ENCODE measurements at regions not wholly inside any gene's neighbourhood (a gene's known extent, or its start where the extent isn't known, plus 50 kb on each side); places are given as distances from the start of the nearest gene placed in this dataset.

GRCh38 chr10:62652564-62652963, 152.0 kb upstream of the ADO start:
- Histone ChIP-seq H3K4me1 (ENCODE audit: insufficient read depth, low read length, severe bottlenecking) (peaks cover 18% of the 10 kb centered on the region), H3K79me2 (ENCODE audit: insufficient read depth, low read length) (no peaks in the 10 kb centered on the region), H2AFZ (ENCODE audit: low read length) (no peak overlapping the region), H3K4me2 (ENCODE audit: low read length) (no peak overlapping the region), H3F3A (ENCODE audit: insufficient read depth, low read length) (no peaks in the 10 kb centered on the region), H3K36me3 (ENCODE audit: insufficient read depth, low read length) (no peaks in the 10 kb centered on the region), H3K9me2 (ENCODE audit: low read depth, low read length) (no peaks in the 10 kb centered on the region), H3K4me3 (ENCODE audit: low read depth, low read length, poor library complexity, severe bottlenecking) (no peak overlapping the region), H3K9ac (ENCODE audit: low read length) (no peak overlapping the region), H3K9me3 (ENCODE audit: low read length) (peaks cover 12% of the 10 kb centered on the region), H3K27me3 (ENCODE audit: insufficient read depth, low read length) (no peaks in the 10 kb centered on the region), H3K27ac (ENCODE audit: low read depth, low read length, poor library complexity, severe bottlenecking) (peak overlapping the region; percentile 79), H4K20me1 (ENCODE audit: insufficient read depth, low read length) (no peaks in the 10 kb centered on the region)
- no peak for TF ChIP-seq CTCF (IDR thresholded peaks at IDR 0.05; ENCODE audit: low read length)
- no peak for TF ChIP-seq EZH2 (IDR thresholded peaks at IDR 0.05; ENCODE audit: borderline replicate concordance, low read length)

GRCh38 chr10:62653254-62653653, 151.3 kb upstream of the ADO start:
- peak overlapping the region; percentile 28 for H3K4me2 ChIP-seq (ENCODE audit: low read length)
- H3K9me2 ChIP-seq (ENCODE audit: low read depth, low read length): no peaks in the 10 kb centered on the region
- no peaks in the 10 kb centered on the region for H4K20me1 ChIP-seq (ENCODE audit: insufficient read depth, low read length)
- no peaks in the 10 kb centered on the region for H3F3A ChIP-seq (ENCODE audit: insufficient read depth, low read length)
- H3K27ac ChIP-seq (ENCODE audit: low read depth, low read length, poor library complexity, severe bottlenecking): peak overlapping the region; percentile 79
- H2AFZ ChIP-seq (ENCODE audit: low read length): no peak overlapping the region
- TF ChIP-seq CTCF (IDR thresholded peaks at IDR 0.05; ENCODE audit: low read length): no peak
- TF ChIP-seq EZH2 (IDR thresholded peaks at IDR 0.05; ENCODE audit: borderline replicate concordance, low read length): no peak
- no peaks in the 10 kb centered on the region for H3K36me3 ChIP-seq (ENCODE audit: insufficient read depth, low read length)
- no peak overlapping the region for H3K4me3 ChIP-seq (ENCODE audit: low read depth, low read length, poor library complexity, severe bottlenecking)
- peaks cover 18% of the 10 kb centered on the region for H3K4me1 ChIP-seq (ENCODE audit: insufficient read depth, low read length, severe bottlenecking)
- H3K9me3 ChIP-seq (ENCODE audit: low read length): peaks cover 12% of the 10 kb centered on the region
- H3K9ac ChIP-seq (ENCODE audit: low read length): no peak overlapping the region
- no peaks in the 10 kb centered on the region for H3K79me2 ChIP-seq (ENCODE audit: insufficient read depth, low read length)
- no peaks in the 10 kb centered on the region for H3K27me3 ChIP-seq (ENCODE audit: insufficient read depth, low read length)

- no peak overlapping the region for H3K27ac ChIP-seq (ENCODE audit: low read depth, low read length, poor library complexity, severe bottlenecking)
- H3K79me2 ChIP-seq (ENCODE audit: insufficient read depth, low read length): no peaks in the 10 kb centered on the region
- no peak overlapping the region for H3K4me3 ChIP-seq (ENCODE audit: low read depth, low read length, poor library complexity, severe bottlenecking)
- H3K27me3 ChIP-seq (ENCODE audit: insufficient read depth, low read length): no peaks in the 10 kb centered on the region
- TF ChIP-seq CTCF (IDR thresholded peaks at IDR 0.05; ENCODE audit: low read length) (no peak), EZH2 (IDR thresholded peaks at IDR 0.05; ENCODE audit: borderline replicate concordance, low read length) (no peak)
- H3F3A ChIP-seq (ENCODE audit: insufficient read depth, low read length): no peaks in the 10 kb centered on the region
- peaks cover 12% of the 10 kb centered on the region for H3K9me3 ChIP-seq (ENCODE audit: low read length)
- no peak overlapping the region for H3K4me2 ChIP-seq (ENCODE audit: low read length)
- H3K9ac ChIP-seq (ENCODE audit: low read length): no peak overlapping the region
- H4K20me1 ChIP-seq (ENCODE audit: insufficient read depth, low read length): no peaks in the 10 kb centered on the region
- no peak overlapping the region for H2AFZ ChIP-seq (ENCODE audit: low read length)
- H3K4me1 ChIP-seq (ENCODE audit: insufficient read depth, low read length, severe bottlenecking): peaks cover 18% of the 10 kb centered on the region
- H3K36me3 ChIP-seq (ENCODE audit: insufficient read depth, low read length): no peaks in the 10 kb centered on the region
- H3K9me2 ChIP-seq (ENCODE audit: low read depth, low read length): no peaks in the 10 kb centered on the region
These were observed 149.6 kb upstream of the ADO start for GRCh38 chr10:62654966-62655336.

All from OCI-LY1 (cell line).